ENCODE measurements at regions not wholly inside any gene's neighbourhood (a gene's known extent, or its start where the extent isn't known, plus 50 kb on each side); places are given as distances from the start of the nearest gene placed in this dataset.

DNA sequence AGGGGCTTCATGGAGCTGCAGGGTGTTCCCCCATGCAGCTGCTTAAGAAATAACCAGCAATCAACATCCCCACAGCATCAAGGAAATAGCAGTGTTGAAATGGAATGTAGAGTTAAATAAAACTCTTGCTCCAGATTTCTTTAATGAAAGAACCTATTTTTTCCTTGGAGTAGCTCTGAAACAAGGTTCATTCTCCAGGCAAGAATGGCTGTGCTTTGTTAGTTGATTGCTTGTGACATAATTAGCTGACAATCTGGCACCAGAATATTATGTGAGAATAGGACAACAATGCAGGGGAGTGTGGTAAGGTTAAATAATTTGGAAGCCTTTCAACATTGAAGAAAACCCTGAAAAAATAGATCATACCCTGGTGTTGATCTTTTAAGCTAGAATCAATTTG is 254.2 kb upstream of the RRP15 start:
- no peak overlapping the region for H3K9ac ChIP-seq (ENCODE audit: extremely low read depth, low read length, poor library complexity, severe bottlenecking)
- H3K36me3 Mint-ChIP-seq (ENCODE audit: low read depth) = no peaks in the 10 kb centered on the region
- no peaks in the 10 kb centered on the region for H3K36me3 ChIP-seq (ENCODE audit: control insufficient read depth, insufficient read depth, low read length)
- TF ChIP-seq, protein P1, sequence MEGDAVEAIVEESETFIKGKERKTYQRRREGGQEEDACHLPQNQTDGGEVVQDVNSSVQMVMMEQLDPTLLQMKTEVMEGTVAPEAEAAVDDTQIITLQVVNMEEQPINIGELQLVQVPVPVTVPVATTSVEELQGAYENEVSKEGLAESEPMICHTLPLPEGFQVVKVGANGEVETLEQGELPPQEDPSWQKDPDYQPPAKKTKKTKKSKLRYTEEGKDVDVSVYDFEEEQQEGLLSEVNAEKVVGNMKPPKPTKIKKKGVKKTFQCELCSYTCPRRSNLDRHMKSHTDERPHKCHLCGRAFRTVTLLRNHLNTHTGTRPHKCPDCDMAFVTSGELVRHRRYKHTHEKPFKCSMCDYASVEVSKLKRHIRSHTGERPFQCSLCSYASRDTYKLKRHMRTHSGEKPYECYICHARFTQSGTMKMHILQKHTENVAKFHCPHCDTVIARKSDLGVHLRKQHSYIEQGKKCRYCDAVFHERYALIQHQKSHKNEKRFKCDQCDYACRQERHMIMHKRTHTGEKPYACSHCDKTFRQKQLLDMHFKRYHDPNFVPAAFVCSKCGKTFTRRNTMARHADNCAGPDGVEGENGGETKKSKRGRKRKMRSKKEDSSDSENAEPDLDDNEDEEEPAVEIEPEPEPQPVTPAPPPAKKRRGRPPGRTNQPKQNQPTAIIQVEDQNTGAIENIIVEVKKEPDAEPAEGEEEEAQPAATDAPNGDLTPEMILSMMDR (conservative IDR thresholded peaks at IDR 0.05) = no peak
- H3K4me1 ChIP-seq (ENCODE audit: control insufficient read depth, insufficient read depth, low read length) = peaks cover 4% of the 10 kb centered on the region
- no peaks in the 10 kb centered on the region for H3K9me3 ChIP-seq (ENCODE audit: control insufficient read depth, low read length)
- no peak overlapping the region for H3K27ac Mint-ChIP-seq
- H3K9me3 Mint-ChIP-seq = no peaks in the 10 kb centered on the region
- no peaks in the 10 kb centered on the region for H3K27me3 Mint-ChIP-seq (ENCODE audit: insufficient read depth)
- H3K27me3 ChIP-seq (ENCODE audit: control insufficient read depth, insufficient read depth, low read length, poor library complexity, severe bottlenecking) = no peaks in the 10 kb centered on the region
- H3K4me3 Mint-ChIP-seq = no peak overlapping the region
- DNase-seq = no peak
- peaks cover 33% of the 10 kb centered on the region for H3K4me1 Mint-ChIP-seq
- no peak overlapping the region for H3K27ac ChIP-seq (ENCODE audit: low read depth, low read length)
- no peak overlapping the region for H3K4me3 ChIP-seq (ENCODE audit: low read length)

DNA sequence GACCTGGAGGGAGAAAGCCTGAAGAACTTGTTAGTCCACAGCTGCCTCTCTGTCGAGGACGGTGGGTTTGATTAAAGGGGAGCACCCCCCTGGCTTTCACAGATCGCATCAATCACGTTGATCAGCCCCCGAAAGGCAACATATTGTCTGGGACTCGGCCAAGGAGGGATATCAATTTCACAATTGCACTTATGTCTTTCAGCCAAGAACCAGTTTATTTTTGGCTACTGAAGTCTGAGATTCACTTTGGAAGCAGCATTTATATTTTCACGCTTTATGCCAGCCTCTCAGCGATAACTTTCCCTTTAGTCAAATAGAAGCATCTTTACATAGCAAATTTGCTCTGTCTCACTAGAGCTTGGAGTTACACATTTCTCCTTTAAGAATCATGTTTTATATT is 253.2 kb upstream of the RRP15 start:
- Histone ChIP-seq H3K9ac (ENCODE audit: extremely low read depth, low read length, poor library complexity, severe bottlenecking) (no peak overlapping the region), H3K4me1 (ENCODE audit: control insufficient read depth, insufficient read depth, low read length) (peaks cover 4% of the 10 kb centered on the region), H3K9me3 (ENCODE audit: control insufficient read depth, low read length) (no peaks in the 10 kb centered on the region), H3K27ac (ENCODE audit: low read depth, low read length) (no peak overlapping the region), H3K4me3 (ENCODE audit: low read length) (no peak overlapping the region), H3K27me3 (ENCODE audit: control insufficient read depth, insufficient read depth, low read length, poor library complexity, severe bottlenecking) (no peaks in the 10 kb centered on the region), H3K36me3 (ENCODE audit: control insufficient read depth, insufficient read depth, low read length) (no peaks in the 10 kb centered on the region)
- H3K4me3 Mint-ChIP-seq = no peak overlapping the region
- H3K36me3 Mint-ChIP-seq (ENCODE audit: low read depth) = no peaks in the 10 kb centered on the region
- TF ChIP-seq, protein P1 (conservative IDR thresholded peaks at IDR 0.05) = no peak
- no peak overlapping the region for H3K27ac Mint-ChIP-seq
- no peaks in the 10 kb centered on the region for H3K9me3 Mint-ChIP-seq
- no peaks in the 10 kb centered on the region for H3K27me3 Mint-ChIP-seq (ENCODE audit: insufficient read depth)
- no peak for DNase-seq
- 63 to 79% methylated on average over 8 of the region's 8 CpGs for WGBS, 2 experiments (ENCODE audit: insufficient coverage in 1 of 2, insufficient read length in 1 of 2)
- H3K4me1 Mint-ChIP-seq = peaks cover 33% of the 10 kb centered on the region

DNA sequence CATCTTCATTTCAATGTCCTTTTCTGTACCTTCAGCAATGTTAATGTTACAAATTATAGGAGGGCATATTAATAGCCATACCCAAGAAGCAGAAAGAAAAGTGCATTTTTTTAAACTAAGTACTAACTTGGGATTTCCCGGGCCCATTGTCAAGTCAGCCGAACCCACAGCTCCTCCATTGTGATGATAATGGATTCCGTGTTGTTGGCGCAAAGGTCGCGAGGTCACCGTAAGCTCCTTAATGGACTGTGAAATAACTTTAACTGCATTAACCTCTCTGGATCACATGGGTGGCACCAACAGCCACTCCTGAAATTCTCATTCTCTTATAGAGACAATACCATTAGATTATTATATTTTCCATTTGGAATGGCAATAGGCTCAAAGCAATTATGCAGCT is 250.6 kb upstream of the RRP15 start:
- peak; percentile 85 for DNase-seq
- WGBS, 2 experiments (ENCODE audit: insufficient coverage in 1 of 2, insufficient read length in 1 of 2) = 19 to 22% methylated on average over 6 to 7 of the region's 7 CpGs
- no peak overlapping the region for H3K4me3 ChIP-seq (ENCODE audit: low read length)
- H3K27ac ChIP-seq (ENCODE audit: low read depth, low read length) = no peak overlapping the region
- H3K4me1 ChIP-seq (ENCODE audit: control insufficient read depth, insufficient read depth, low read length) = peaks cover 4% of the 10 kb centered on the region
- H3K4me1 Mint-ChIP-seq = peaks cover 33% of the 10 kb centered on the region
- no peak overlapping the region for H3K9ac ChIP-seq (ENCODE audit: extremely low read depth, low read length, poor library complexity, severe bottlenecking)
- no peaks in the 10 kb centered on the region for H3K27me3 Mint-ChIP-seq (ENCODE audit: insufficient read depth)
- no peak overlapping the region for H3K27ac Mint-ChIP-seq
- TF ChIP-seq, protein P1 (conservative IDR thresholded peaks at IDR 0.05) = no peak
- peaks cover 7% of the 10 kb centered on the region for H3K9me3 ChIP-seq (ENCODE audit: control insufficient read depth, low read length)
- no peaks in the 10 kb centered on the region for H3K36me3 Mint-ChIP-seq (ENCODE audit: low read depth)
- H3K4me3 Mint-ChIP-seq = peak overlapping the region; percentile 18
- H3K36me3 ChIP-seq (ENCODE audit: control insufficient read depth, insufficient read depth, low read length) = no peaks in the 10 kb centered on the region
- no peaks in the 10 kb centered on the region for H3K27me3 ChIP-seq (ENCODE audit: control insufficient read depth, insufficient read depth, low read length, poor library complexity, severe bottlenecking)
- peaks cover 4% of the 10 kb centered on the region for H3K9me3 Mint-ChIP-seq

Measured in endodermal cell (in vitro differentiated cells).